Upper lobe of right lung (tissue), 1 donor: ENCODE measurements at regions not wholly inside any gene's neighbourhood (a gene's known extent, or its start where the extent isn't known, plus 50 kb on each side); places are given as distances from the start of the nearest gene placed in this dataset.
A peak's percentile ranks its signal among the peaks of the same experiment; 100 is the strongest.

ENCODE experiments used
- ATAC-seq: fragments of 200-7000 bp; cut with Tn5 transposase; one replicate; pipeline ENCODE4 v1.9.1; 2020; ENCODE audit warnings: mild to moderate bottlenecking, moderate library complexity
- DNase-seq: peaks from one replicate; pipeline ENCODE4 v3.0.0-alpha.2; 2020
- H3K27ac ChIP-seq: fragments of 200-600 bp; one replicate; pipeline ENCODE4 v1.8.0; 2022
- H3K27me3 ChIP-seq: fragments of 200-600 bp; one replicate; pipeline ENCODE4 v1.8.0; 2022; ENCODE audit warnings: mild to moderate bottlenecking
- H3K36me3 ChIP-seq: fragments of 200-600 bp; one replicate; pipeline ENCODE4 v1.8.0; 2022
- H3K4me1 ChIP-seq: fragments of 200-600 bp; one replicate; pipeline ENCODE4 v1.8.0; 2022
- H3K4me3 ChIP-seq: fragments of 200-600 bp; one replicate; pipeline ENCODE4 v1.8.0; 2022; ENCODE audit warnings: mild to moderate bottlenecking
- H3K9me3 ChIP-seq: fragments of 200-600 bp; one replicate; pipeline ENCODE4 v1.8.0; 2022
- intact Hi-C: fragments of 100-400 bp; cut with DNase I; formaldehyde crosslinking; loops from one replicate; pipeline ENCODE4 v1.11.0; 2022
- TF ChIP-seq, protein P1 (sequence below): fragments of 200-600 bp; IDR thresholded peaks from one replicate; pipeline ENCODE4 v1.8.0; 2022; ENCODE audit warnings: antibody characterized with exemption
- donor health status: DM: no; HTN: yes; CAD: no; lungs with severe emphysema.

DNA sequence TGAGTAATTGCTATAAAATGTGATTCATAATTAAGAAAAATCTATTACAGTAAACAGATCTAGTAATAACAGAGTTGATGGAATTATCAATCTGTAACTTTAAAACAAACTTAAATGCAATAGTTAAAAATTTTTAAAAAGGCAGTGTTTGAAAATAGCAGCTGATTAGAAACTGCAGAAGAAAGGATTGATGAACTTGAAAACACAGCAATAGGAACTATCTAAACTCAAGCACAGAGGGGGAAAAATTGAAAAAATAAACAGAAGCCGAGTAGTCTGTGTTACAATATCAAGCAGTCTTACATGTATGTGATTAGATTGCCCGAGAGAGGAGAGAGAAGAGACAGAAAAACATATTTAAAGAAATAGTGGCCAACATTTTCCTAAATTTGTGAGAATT lies 569.0 kb upstream of the B3GALT2 start:
- no peak for ATAC-seq
- no peaks in the 10 kb centered on the region for H3K27me3 ChIP-seq
- no peaks in the 10 kb centered on the region for H3K9me3 ChIP-seq
- TF ChIP-seq, protein P1, sequence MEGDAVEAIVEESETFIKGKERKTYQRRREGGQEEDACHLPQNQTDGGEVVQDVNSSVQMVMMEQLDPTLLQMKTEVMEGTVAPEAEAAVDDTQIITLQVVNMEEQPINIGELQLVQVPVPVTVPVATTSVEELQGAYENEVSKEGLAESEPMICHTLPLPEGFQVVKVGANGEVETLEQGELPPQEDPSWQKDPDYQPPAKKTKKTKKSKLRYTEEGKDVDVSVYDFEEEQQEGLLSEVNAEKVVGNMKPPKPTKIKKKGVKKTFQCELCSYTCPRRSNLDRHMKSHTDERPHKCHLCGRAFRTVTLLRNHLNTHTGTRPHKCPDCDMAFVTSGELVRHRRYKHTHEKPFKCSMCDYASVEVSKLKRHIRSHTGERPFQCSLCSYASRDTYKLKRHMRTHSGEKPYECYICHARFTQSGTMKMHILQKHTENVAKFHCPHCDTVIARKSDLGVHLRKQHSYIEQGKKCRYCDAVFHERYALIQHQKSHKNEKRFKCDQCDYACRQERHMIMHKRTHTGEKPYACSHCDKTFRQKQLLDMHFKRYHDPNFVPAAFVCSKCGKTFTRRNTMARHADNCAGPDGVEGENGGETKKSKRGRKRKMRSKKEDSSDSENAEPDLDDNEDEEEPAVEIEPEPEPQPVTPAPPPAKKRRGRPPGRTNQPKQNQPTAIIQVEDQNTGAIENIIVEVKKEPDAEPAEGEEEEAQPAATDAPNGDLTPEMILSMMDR, result no peak
- intact Hi-C loops, result no loop called here
- H3K4me3 ChIP-seq, result no peak overlapping the region
- no peak overlapping the region for H3K27ac ChIP-seq
- DNase-seq, result no peak
- no peaks in the 10 kb centered on the region for H3K36me3 ChIP-seq
- H3K4me1 ChIP-seq, result no peaks in the 10 kb centered on the region

DNA sequence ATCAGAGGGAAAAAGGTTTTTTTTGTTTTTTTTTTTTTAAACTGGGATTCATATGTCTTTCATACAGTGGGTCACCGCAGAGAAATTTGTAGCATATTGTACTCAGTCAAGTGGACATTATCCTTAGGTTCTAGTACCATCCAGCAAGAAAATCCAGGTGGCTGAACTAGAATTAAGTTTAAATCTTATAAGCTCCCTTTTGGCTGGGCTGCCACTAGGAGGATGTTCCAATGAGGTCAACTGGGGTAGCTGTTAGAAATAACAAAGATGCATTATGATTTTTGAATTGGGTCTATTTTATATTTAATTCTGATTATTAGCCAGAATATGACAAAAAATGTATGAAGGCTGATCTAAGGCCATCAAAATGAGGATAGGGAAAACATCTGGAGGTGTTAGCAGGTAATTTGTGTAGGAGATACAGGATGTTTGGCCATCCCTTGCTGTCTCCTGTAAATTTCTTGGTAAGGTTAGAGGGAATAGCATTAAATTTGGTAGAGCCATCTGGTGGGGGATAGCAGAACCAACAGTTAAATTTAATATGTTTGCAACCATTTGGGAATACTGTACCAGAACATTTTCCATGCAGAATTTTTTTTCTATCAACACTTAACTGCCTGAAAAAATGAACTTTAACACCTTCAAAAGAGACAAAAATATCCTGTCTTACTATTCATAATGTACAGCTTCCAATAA lies 568.5 kb upstream of the B3GALT2 start:
- H3K27me3 ChIP-seq, result no peaks in the 10 kb centered on the region
- ATAC-seq, result no peak
- H3K4me1 ChIP-seq, result no peaks in the 10 kb centered on the region
- DNase-seq, result no peak
- H3K4me3 ChIP-seq, result no peak overlapping the region
- no peaks in the 10 kb centered on the region for H3K9me3 ChIP-seq
- TF ChIP-seq, protein P1, result peak; percentile 24
- H3K27ac ChIP-seq, result no peak overlapping the region
- H3K36me3 ChIP-seq, result no peaks in the 10 kb centered on the region
- intact Hi-C loops, result no loop called here

DNA sequence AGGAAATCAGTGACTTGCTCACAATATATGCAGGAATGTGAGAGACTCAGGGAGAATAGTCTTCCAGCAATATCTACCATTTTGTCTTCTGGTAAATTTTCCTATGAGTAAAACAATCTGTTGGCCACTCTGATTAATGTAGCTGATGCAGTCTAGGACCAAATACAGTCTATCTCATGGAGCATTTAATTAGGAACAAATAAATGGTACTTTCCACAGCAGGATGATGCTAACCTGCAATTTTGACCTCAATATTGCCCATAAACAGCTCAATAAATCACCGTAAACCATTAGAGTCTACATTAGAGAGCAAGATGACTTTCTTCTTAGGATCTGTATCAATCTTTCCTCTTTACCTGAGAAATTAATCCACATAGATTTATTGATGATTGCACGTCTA lies 567.7 kb upstream of the B3GALT2 start:
- ATAC-seq (no peak), DNase-seq (no peak)
- Histone ChIP-seq H3K36me3 (no peaks in the 10 kb centered on the region), H3K9me3 (no peaks in the 10 kb centered on the region), H3K4me1 (no peaks in the 10 kb centered on the region), H3K27me3 (no peaks in the 10 kb centered on the region), H3K27ac (no peak overlapping the region), H3K4me3 (no peak overlapping the region)
- intact Hi-C loops, result no loop called here
- TF ChIP-seq, protein P1, result no peak

DNA sequence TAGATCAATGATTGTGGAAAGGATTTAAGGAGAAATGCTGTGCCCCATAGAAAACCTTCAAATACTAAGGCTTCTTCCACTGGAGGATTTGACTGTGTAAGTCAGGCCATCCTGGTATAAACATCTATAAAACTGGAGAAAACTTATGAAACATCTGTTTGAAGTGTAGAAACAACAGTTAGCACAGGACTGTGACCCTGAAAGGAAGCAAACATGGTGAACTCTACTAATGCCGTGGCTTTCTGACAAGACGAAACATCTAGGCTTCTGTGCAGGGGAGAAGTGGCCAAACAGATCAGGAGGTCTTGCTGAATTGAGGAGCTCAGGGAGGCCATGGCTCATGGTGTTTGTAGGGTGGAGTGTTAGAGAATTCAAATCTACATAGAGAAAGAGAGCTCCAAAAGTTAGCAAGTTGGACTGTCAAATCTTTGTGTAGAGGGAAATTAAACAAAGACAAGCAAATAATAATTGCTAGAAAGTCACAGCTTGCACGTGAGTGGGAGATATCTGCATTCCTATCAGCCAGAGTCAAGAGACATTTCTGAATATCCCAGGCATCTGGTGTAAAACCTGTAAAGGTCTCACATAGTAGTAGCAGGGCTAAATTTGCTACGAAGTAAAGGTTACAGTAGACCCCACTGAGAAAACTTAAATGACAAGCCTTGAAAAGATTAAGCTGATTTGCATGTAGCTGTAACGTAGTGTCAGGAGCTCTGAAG lies 566.8 kb upstream of the B3GALT2 start:
- Histone ChIP-seq H3K9me3 (no peaks in the 10 kb centered on the region), H3K27ac (no peak overlapping the region), H3K36me3 (no peaks in the 10 kb centered on the region), H3K4me1 (no peaks in the 10 kb centered on the region), H3K4me3 (no peak overlapping the region), H3K27me3 (no peaks in the 10 kb centered on the region)
- no peak for DNase-seq
- TF ChIP-seq, protein P1, result no peak
- intact Hi-C loops, result no loop called here
- ATAC-seq, result no peak

DNA sequence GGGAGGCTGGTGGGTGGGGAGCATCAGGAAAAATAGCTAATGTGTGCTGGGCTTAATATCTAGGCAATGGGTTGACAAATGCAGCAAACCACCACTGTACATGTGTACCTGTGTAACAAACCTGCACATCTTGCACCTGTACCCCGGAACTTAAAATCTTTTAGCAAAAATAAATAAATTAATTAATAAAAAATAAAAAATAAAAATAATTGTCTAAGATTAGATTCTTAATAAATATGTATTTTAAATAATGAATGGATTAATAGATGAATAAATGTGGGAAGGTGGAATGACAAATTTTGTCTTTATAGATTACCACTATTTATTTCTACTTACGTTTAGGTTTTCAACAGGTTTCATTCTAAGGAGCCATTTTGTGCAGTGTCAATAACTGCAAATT lies 563.5 kb upstream of the B3GALT2 start:
- no peak overlapping the region for H3K27ac ChIP-seq
- DNase-seq (no peak), ATAC-seq (no peak)
- H3K27me3 ChIP-seq, result no peaks in the 10 kb centered on the region
- H3K36me3 ChIP-seq, result no peaks in the 10 kb centered on the region
- H3K9me3 ChIP-seq, result no peaks in the 10 kb centered on the region
- intact Hi-C loops, result no loop called here
- TF ChIP-seq, protein P1, result no peak
- no peak overlapping the region for H3K4me3 ChIP-seq
- no peaks in the 10 kb centered on the region for H3K4me1 ChIP-seq
